ENCODE measurements at regions not wholly inside any gene's neighbourhood (a gene's known extent, or its start where the extent isn't known, plus 50 kb on each side); places are given as distances from the start of the nearest gene placed in this dataset.

DNA sequence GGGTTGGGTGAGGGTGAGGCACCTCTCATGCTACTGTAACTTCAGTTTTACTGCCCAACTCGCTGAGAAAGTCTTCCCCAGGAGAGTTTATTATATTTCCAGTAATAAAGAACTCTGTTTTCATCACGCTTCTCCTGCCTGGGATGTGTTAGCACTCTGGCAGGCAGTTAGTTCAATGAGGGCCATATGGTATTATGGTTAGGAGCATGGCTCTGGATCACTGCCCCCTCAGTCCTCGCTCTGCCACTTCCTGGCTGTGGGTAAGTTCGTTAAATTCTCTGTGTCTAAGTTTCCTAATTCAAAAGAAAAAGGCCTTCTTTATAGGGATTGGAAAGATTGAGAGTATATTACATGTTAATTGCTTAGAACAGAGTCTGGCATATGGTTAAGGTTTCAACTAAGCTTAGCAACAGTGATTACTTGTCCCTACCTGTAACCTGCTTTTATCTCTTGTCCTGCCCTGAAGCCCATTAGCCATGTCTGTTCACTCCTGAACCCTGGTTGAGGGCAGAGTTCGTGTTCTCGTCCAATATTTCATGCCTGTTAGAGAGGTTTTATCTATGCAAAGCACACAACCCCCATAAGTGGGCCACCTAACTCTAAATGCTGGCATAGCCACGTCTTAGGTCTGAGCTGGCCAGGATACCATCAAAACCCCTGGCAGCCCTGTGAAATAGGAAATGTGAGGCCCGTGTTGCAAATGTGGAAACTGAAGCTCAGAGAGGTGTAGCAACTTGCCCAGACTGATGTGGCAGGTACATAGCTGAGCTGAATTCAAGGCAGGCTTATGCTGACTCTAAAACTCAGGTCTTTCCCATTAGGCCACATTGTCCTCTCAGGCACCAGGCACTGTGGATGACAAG is 342.5 kb upstream of the JARID2 start:
- no peak for DNase-seq

DNA sequence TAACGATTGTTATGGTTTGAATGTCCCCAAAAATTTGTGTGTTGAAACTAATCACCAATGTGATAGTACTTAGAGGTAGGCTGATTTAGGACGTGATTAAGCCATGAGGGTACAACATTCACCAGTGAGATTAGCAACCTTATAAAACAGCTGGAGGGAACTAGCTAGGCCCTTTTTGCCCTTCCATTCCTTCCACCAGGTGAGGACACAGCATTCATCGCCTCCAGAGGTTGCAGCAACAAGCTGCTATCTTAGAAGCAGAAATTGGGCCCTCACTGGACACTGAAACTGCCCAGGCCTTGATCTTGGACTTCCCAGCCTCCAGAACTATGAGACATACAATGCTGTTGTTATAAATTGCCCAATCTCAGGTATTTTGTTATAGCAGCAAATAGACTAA is 340.7 kb upstream of the JARID2 start:
- no peak for DNase-seq

DNA sequence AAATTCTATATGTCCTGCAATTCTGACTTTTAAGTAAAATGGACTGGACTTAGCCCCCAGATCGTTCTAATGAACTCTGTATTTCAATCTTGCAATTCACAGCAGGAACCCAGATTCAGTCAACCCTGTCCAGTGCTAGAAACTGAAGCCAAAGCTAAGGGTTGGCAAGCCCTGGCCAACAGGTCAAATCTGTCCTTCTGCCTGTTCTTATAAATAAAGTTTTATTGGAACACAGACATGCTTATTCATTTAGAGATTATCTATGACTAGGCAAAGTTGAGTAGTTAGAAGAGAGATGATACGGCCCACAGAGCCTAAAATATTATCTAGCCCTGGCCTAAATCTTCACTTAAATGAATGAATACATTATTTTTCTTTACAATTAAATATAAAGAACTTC is 339.2 kb upstream of the JARID2 start:
- DNase-seq, result no peak

DNA sequence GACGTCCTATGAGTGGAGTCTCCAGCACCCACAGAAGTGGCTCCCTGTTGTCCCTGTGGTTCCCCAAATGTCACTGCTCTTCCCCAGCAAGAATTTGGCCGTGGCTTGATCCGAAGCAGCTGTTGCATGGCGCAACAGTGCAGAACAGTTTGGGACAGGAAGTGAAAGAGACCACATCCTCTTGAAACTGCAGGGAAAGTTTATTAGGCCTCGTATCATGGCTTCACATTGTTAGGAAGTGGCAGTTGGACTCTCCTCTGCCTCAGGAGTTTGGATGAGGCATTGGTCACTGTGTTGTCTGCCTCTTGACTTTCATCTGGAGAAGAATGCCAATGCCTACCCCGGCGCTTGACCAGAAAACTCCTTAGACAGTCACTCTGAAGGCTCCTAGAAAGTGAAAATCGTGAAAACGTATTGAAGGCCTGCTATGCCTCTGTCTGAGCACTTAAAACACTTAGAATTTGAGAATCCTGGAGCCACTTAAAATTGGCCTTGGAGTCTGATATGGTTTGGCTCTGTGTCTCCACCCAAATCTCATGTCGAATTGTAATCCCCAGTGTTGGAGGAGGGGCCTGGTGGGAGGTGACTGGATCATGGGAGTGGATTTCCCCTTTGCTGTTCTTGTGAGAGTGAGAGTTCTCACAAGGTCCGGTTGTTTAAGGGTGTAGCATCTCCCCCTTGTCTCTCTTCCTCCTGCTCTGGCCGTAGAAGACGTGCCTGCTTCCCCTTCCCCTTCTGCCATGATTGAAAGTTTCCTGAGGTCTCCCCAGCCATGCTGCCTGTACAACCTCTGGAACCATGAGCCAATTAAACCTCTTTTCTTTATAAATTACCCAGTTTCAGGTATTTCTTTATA is 334.9 kb upstream of the JARID2 start:
- DNase-seq, result no peak

DNA sequence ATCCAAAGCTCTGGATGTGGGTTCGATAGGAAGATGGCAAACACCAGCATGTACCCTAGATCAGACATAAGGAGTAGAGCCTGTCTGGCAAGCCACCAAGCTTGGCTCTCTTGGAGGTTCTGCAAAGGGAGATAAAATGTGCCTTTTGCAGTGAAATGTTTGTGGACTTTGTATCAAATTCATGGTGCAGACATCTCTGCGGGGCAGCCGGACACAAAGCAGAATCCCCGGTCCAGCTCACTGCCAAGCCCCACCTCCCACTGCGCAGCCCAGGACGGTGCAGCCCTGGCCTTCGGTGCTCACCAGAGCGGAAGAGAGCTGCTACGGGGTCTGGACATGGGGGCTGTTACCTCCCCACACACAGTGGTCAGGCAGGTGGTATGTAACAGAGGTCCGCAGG is 333.6 kb upstream of the JARID2 start:
- DNase-seq, result no peak

DNA sequence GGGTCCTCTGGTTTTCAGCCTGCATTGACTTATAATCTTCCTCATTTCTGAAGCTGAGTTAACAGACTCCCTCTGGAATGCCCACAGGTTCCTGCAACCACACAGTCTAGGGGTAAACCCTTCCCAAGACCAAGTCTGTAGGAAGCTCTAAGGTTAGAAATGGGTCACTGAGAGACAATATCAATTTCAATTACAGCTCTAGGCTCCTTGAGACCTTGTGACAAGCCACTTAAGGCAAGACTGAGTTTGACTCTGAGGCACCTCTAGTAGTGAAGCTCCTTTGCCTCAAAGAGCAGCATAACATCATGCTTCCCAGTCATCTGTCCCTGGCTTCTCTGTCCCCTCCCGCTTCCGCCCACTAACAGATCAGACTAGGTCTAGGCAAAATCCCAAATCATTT is 333.2 kb upstream of the JARID2 start:
- DNase-seq, result no peak

DNA sequence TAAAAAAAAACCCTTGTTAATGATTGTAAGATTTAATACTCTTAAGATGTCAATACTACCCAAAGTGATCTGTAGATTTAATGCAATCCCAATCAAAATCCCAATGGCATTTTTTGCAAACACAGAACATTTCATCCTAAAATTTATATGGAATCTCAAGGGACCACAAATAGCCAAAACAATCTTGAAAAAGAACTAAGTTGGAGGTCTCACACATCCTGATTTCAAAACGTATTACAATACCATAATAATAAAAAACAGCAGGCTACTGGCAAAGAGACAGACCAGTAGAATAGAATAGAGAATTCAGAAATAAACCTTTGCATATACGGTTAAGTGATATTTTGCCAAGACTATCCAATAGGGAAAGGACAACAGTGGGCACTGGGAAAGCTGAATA is 331.9 kb upstream of the JARID2 start:
- DNase-seq, result no peak

DNA sequence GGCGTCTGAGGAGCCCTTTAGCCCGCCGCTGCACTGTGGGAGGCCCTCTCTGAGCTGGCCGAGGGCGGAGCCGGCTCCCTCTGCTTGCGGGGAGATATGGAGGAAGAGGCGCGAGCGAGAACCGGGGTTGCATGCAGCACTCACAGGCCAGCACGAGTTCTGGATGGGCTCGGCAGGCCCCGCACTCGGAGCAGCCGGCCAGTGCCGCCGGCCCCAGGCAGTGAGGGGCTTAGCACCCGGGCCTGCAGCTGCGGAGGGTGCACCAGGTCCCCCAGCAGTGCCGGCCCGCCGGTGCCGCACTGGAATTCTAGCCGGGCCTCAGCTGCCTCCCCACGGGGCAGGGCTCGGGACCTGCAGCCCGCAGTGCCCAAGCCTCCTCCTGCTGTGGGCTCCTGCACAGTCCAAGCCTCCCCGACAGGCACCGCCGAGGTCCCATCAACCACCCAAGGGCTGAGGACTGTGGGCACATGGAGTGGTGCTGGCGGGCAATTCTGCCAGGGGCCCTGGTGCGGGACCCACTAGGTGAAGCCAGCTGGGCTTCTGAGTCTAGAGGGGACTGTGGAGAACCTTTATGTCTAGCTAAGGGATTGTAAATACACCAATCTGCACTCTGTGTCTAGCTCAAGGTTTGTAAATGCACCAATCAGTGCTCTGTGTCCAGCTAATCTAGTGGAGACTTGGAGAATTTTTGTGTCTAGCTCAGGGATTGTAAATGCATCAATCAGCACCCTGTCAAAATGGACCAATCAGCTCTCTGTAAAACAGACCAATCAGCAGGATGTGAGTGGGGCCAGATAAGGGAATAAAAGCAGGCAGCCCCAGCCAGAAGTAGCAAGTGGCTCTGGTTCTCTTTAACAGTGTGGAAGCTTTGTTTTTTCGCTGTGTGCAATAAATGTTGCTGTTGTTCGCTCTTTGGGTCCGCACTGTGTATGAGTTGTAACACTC is 329.7 kb upstream of the JARID2 start:
- no peak for DNase-seq

DNA sequence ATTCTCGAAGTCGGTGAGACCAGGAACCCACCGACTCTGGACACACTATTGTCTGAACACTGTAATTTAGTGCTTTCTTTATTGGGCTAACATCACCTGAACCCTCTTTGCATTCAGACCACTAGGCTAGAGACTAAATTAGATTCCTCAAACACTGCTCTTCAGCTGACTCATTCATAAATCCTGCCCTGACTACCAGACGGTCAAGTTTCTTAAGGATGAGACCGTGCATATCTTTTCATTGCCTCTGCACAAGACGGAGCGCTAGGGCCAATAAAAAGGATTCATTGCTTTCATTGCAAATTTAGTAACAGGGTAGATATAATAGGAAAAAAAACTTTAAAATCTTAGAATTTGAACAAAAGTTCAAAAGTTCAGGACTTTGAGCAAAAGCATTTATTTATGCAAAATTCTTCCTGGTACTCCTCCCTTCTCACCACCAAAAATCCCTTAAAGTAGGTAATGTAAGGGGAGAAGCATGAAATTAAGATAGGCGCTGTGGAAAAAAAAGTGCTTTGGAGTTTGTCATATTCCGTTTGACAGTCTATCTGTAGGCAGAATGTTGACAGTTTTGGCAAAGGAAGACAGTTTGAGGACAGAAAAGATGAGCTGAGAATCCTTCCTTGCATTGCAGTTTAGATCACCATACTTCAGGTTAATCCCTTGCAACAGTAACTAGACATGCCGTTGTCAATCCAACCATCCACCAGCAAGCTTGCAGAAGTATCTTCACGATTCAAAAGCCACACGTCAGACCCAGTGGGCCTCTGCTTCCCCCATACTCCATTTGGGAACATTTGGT is 328.6 kb upstream of the JARID2 start:
- no peak for DNase-seq

DNA sequence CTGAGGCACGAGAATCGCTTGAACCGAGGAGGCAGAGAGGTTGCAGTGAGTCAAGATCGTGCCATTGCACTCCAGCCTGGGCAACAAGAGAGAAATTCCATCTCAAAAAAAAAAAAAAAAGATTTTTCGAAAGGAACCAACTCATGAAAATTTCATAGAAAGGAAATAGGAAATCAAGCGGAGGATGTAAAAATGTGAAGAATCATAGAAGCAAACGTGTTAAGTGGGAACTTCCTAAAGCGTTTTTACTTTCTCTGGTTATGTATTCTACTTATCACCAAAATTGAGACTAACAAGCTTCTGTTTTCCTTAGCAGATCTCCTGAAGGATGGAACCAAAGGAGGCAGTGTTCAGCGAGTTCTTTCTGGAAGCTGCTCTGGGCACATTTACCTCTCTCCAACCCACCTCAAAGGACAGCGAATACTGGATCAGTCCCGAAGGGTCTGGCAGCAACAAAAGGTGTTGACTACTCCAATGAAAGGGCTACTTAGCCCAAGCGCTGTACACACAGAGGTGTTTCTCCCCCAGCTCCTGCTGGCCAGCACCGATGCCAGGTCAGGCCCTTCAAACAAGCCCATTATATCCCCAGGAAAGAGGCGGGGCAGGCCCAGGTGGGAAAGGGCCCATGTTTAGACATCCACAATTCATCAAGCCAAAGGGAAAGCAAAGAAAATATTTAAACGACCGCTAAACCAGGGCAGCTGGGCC is 327.5 kb upstream of the JARID2 start:
- DNase-seq, result no peak

DNA sequence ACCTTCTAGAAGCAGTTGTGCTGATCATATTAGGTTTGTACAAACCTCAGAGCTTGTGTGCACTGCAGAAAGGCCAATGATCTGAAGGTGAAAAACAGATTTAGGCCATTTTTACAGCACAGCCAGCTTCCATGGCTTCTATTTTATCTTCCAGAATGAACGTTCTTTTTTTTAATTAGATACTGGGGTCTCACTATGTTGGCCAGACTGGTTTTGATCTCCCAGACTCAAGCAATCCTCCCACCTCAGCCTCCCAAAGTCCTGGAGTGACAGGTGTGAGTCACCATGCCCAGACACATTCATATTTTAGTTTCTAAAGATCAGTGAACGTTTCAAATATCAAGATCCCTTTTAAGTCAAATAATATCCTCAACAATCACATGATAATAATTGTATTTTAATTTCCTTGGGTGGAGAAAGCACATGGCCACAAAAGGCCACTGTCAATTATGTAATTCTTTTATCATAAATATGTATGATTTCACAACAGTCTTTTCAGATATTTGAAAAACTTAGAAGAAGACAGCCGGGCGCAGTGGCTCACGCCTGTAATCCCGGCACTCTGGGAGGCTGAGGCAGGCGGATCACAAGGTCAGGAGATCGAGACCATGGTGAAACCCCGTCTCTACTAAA is 326.7 kb upstream of the JARID2 start:
- DNase-seq, result no peak

DNA sequence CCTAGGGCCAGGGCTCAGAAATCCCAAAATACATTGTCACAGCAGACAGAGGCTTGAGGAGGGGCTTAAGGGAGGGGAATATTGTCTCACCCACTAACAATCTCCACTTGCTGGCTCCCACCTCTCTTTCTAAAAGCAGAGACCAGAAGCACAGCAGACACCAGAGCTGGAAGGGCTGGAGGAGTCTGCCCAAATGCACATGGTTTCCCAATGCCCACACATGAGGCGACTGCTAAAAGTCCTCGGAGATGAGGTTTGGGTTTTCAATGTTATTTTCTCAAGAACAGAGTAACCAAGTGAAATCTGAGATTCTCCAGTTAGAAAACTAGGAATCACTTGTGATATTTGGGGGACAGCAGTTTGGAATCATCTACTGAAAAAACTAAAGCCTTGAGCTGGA is 325.6 kb upstream of the JARID2 start:
- DNase-seq, result no peak

DNA sequence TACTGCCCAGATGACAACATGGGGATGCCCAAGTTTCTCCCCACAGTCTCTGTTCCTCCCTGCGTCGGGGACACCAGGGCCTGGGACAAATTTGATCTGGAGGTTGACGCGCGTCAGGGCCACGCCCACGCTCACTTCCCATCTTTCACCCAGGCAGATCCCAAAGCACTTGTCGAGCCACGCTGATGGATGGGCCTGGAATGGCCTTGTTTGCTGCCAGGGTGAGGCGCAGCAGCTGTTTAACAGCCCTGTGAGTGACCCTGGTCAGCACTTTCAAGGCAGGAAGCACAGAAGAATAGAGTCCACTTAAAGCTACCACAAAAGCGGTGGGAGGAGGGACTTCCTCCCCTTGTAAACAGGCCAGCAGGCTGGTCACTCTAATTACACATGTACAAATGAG is 324.7 kb upstream of the JARID2 start:
- no peak for DNase-seq

DNA sequence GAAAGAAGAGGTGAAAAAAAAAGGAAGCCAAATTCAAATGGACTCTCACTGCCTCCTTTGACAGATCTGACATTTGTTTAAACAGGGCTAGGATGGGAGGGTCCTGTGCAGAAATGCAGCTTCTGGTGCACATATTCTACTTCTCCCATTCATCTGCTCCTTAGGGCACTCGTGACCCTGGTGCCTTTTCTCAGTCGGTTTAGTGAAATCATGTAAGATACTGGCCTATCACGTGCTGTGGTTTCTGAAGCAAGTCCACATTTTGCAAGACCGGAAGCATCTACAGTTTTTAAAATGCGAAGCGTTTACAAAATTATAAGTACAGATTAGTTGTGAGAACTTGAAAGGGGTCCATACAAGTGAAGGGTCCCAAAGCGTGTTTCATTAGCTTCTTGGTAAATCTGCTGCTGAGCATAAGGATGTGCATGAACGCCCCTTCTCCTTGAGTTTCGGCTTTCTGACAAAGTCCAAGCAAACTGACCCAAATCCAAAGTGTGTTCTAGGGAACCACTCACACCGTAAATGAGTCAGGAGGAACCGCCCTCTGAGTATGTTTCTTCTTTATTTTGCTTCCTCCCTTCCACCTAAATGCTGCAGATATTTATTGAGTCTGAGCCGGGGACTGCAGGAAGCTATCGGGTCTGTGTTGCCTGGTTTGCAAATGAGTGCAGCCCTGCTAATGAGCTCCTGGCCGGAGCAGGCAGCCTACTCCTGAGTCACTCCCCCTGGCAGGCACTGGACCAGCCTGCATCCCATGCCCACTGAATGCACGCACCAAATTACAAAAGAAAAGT is 323.8 kb upstream of the JARID2 start:
- DNase-seq, result no peak

DNA sequence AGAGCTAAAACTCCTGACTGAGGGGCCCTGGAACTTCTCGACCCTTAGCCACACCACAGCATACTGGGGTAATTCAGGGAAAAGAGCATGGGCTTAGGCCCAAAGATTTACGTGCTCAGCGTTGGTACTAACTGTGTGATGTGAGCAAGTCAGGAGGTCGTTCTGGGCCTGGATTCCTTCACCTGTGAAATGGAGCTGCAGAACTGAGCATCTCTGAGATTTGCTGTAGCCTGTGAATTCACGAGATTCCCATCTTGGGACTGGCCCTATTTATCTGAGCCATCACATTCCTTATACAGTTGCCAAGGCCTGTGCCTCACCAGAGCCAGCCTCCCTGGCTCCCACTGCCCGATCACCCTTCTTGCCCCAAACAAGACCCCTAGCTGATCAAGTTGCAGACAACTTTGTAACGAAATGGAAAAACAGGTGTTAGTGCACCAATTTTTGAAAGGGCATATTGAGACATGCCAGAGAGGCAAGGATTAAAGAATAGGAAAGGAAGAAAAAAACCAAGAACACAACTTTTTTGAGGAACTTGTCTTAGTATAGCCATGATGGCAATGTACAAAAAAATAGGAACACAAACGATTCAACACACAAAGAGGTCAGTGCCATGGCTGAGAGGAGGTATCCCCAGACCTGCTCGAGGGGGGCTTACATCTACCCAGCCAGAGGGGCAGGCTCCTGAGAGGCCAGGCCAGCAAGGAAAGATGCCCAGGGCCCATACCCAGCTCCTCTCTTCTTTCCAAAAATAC is 323.0 kb upstream of the JARID2 start:
- DNase-seq, result no peak

DNA sequence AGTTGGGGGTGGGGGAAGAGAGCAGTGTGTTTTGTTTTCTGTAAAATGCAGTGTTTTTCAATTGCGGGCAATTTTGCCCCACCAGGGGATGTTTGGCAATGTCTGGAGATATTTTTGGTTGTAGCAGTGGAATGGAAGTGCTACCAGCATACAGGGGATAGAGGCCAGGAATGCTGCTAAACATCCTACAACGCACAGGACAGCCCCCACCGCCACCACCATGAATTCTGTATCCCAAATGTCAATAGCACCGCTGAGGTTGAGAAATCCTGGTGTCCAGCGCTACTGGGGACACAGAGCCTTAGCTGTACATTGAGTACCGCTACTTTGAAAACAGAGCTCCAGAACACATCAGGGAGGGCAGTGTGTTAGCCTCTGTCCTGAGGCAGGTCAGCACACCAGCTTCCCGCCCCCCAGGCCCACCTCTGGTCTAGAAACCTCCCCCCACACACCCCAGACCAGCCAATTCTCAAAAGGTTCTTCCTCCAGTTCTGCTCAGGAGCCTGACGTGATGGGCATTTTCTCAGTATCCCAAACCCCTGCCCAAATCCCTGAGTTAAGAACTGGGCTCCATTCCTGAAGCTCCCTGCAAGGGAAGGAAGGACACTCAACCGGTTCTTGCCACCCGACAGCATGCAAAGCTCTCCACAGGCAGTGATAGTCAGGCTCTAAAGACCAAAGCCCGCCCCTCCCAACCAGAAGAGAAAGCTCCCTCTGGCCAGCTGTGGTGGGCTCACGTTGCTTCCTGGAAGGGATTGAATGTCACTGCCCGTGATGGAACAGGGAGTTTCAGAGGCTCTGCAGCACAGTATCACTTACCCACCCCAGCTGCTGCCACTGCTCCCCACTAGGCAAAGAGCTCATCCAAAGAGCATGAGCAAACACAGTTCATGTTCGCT is 321.5 kb upstream of the JARID2 start:
- no peak for DNase-seq

DNA sequence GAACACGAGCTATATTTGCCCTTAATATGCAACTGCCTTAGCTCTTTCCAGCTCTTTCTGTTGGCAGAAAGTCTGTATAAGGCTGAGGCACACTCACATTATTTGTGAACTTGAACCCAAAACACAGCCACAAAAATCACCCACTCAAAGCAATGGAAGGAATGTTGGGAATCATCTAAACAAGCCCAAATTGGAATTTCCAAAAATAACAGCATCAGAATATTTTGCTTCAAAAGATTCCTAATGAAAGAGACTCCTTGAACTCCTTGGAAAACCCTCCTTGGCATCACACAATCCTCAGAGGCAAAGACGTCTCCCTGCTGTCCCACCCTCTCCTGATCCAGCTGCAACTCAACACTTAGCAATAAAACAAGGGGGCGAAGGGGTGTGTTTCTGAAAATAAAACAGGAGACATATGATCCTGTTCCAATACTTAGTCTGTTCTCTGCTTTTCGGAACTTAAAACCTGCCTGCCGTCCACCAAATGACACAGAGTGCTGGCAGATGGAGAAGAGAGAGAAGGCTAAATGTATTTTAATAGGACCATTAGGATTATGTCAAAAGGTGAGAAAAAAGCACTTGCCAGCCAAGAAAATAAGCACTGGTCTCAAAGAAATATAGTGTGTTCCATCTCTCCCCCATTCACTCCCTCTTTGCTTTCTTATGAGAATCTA is 320.7 kb upstream of the JARID2 start:
- DNase-seq, result no peak

DNA sequence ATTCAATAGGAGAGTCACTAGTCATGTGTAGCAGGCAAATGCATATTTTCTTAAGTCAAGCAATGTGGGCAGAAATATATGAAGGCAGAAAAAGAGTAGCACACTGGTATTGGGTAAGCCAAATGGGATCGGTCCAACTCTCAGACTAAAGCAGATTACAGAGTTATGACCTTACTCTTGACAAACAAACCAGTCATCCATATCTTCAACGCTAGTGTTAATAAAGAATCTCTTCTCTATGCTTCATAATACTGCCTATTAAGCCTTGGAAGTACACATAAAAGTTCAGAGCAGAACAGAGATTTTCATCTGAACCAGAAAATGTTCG is 320.2 kb upstream of the JARID2 start:
- no peak for DNase-seq
